ENCODE measurements at regions not wholly inside any gene's neighbourhood (a gene's known extent, or its start where the extent isn't known, plus 50 kb on each side); places are given as distances from the start of the nearest gene placed in this dataset.

- no peak for TF ChIP-seq ZNF202 (tag by site-specific recombination; IDR thresholded peaks at IDR 0.05; ENCODE audit: borderline replicate concordance)
- TF ChIP-seq, protein P1, sequence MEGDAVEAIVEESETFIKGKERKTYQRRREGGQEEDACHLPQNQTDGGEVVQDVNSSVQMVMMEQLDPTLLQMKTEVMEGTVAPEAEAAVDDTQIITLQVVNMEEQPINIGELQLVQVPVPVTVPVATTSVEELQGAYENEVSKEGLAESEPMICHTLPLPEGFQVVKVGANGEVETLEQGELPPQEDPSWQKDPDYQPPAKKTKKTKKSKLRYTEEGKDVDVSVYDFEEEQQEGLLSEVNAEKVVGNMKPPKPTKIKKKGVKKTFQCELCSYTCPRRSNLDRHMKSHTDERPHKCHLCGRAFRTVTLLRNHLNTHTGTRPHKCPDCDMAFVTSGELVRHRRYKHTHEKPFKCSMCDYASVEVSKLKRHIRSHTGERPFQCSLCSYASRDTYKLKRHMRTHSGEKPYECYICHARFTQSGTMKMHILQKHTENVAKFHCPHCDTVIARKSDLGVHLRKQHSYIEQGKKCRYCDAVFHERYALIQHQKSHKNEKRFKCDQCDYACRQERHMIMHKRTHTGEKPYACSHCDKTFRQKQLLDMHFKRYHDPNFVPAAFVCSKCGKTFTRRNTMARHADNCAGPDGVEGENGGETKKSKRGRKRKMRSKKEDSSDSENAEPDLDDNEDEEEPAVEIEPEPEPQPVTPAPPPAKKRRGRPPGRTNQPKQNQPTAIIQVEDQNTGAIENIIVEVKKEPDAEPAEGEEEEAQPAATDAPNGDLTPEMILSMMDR (tag by site-specific recombination; IDR thresholded peaks at IDR 0.05) = no peak
- no peak for TF ChIP-seq ZBTB11 (tag by site-specific recombination; conservative IDR thresholded peaks at IDR 0.05; ENCODE audit: low read depth)
- TF ChIP-seq ZNF221 (tag by site-specific recombination; IDR thresholded peaks at IDR 0.05; ENCODE audit: borderline replicate concordance) = no peak
- no peak for TF ChIP-seq ZBTB49 (tag by site-specific recombination; IDR thresholded peaks at IDR 0.05; ENCODE audit: low read depth)
- TF ChIP-seq ZNF354C (tag by site-specific recombination; IDR thresholded peaks at IDR 0.05; ENCODE audit: borderline replicate concordance, low read depth) = no peak
- TF ChIP-seq ZBTB21 (tag by site-specific recombination; IDR thresholded peaks at IDR 0.05) = no peak
- TF ChIP-seq GLIS1 (tag by site-specific recombination; IDR thresholded peaks at IDR 0.05) = no peak
These were observed 502.7 kb downstream of the NUF2 start (continued) for GRCh38 chr1:163824490-163824889.

DNA sequence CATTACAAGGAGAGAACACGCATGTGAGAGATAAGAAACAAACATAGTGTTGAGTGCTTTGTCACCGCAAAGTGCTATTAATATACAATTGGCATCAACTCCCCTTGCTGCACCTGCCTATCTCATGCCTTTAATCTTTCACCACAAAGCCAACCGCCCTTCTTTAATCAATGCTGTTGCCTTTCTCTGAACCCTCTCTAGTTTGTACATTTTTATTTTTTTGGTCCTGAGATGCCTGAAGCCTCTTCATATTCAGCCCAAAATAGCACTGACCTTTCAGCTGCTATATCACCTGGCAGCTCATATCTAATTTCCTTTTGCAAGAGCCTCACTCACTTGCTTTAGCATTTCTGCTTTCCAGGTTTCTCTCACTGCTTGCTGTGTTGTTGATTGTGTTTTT is 504.7 kb downstream of the NUF2 start:
- H3K9me3 ChIP-seq (ENCODE audit: control insufficient read depth, insufficient read depth, low read depth, low read length) = no peaks in the 10 kb centered on the region
- no peak overlapping the region for H3K4me3 ChIP-seq (ENCODE audit: low read depth, low read length)
- ChIA-PET POLR2A (no interaction called here), CTCF (interaction anchor here (0.8 kb wide), 1 partner anchor 78 kb away, joined by 6 read pairs; no protein-coding TSS in a partner anchor)
- no peak overlapping the region for H3K27ac ChIP-seq (ENCODE audit: extremely low read depth, low read depth, low read length)
- H3K4me1 ChIP-seq (ENCODE audit: control insufficient read depth, insufficient read depth, low read length) = no peaks in the 10 kb centered on the region
- no peaks in the 10 kb centered on the region for H3K36me3 ChIP-seq (ENCODE audit: control insufficient read depth in 2 of 2, insufficient read depth in 1 of 2, low read length in 2 of 2)
- no peak for TF ChIP-seq ZIC2 (tag by site-specific recombination; IDR thresholded peaks at IDR 0.05)
- TF ChIP-seq ZBTB20 (tag by site-specific recombination; IDR thresholded peaks at IDR 0.05) = no peak
- no peak for TF ChIP-seq ZNF350 (tag by site-specific recombination; IDR thresholded peaks at IDR 0.05)
- no peak for TF ChIP-seq HOXA7 (CRISPR knock-in tag; IDR thresholded peaks at IDR 0.05; ENCODE audit: borderline replicate concordance)
- no peak for TF ChIP-seq ZNF670 (tag by site-specific recombination; IDR thresholded peaks at IDR 0.05; ENCODE audit: low read depth)
- no peak for TF ChIP-seq ZNF76 (tag by site-specific recombination; IDR thresholded peaks at IDR 0.05; ENCODE audit: borderline replicate concordance, low read depth)
- TF ChIP-seq, protein P2, sequence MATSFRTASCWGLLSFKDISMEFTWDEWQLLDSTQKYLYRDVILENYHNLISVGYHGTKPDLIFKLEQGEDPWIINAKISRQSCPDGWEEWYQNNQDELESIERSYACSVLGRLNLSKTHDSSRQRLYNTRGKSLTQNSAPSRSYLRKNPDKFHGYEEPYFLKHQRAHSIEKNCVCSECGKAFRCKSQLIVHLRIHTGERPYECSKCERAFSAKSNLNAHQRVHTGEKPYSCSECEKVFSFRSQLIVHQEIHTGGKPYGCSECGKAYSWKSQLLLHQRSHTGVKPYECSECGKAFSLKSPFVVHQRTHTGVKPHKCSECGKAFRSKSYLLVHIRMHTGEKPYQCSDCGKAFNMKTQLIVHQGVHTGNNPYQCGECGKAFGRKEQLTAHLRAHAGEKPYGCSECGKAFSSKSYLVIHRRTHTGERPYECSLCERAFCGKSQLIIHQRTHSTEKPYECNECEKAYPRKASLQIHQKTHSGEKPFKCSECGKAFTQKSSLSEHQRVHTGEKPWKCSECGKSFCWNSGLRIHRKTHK (tag by site-specific recombination; IDR thresholded peaks at IDR 0.05) = no peak
- TF ChIP-seq SCRT1 (tag by site-specific recombination; IDR thresholded peaks at IDR 0.05; ENCODE audit: borderline replicate concordance) = no peak
- no peak for TF ChIP-seq PBX3 (CRISPR knock-in tag; IDR thresholded peaks at IDR 0.05)
- no peak for TF ChIP-seq KLF7 (tag by site-specific recombination; IDR thresholded peaks at IDR 0.05; ENCODE audit: borderline replicate concordance)
- no peak for TF ChIP-seq ZNF776 (tag by site-specific recombination; IDR thresholded peaks at IDR 0.05; ENCODE audit: borderline replicate concordance)
- no peak for TF ChIP-seq ZNF292 (tag by site-specific recombination; IDR thresholded peaks at IDR 0.05; ENCODE audit: borderline replicate concordance, low read depth)
- TF ChIP-seq SP2 (tag by site-specific recombination; IDR thresholded peaks at IDR 0.05) = no peak
- TF ChIP-seq ZNF280D (tag by site-specific recombination; IDR thresholded peaks at IDR 0.05) = no peak
- no peak for TF ChIP-seq ZNF830 (tag by site-specific recombination; IDR thresholded peaks at IDR 0.05; ENCODE audit: low read depth)
- TF ChIP-seq RBAK (tag by site-specific recombination; IDR thresholded peaks at IDR 0.05) = no peak

Data from HEK293 (cell line).